Heart left ventricle (tissue), 16 donors: ENCODE measurements at regions not wholly inside any gene's neighbourhood (a gene's known extent, or its start where the extent isn't known, plus 50 kb on each side); places are given as distances from the start of the nearest gene placed in this dataset.
"Not testable (repeated sequence)": the region's sequence is repeated elsewhere in the genome, so short reads cannot be mapped to it uniquely, and the experiment has no call there.

Experiments
- ATAC-seq, 4 donors: fragments of 200-7000 bp; cut with Tn5 transposase; one replicate each; pipeline ENCODE4 v1.9.1; 2020 to 2022; ENCODE audit warnings: moderate library complexity in 4 of 4, mild to moderate bottlenecking in 3 of 4, moderate number of reproducible peaks in 1 of 4
- DNase-seq, 5 donors: peaks; one replicate each; pipeline ENCODE4 v3.0.0-alpha.2; 2020
- H3K27ac ChIP-seq, 12 donors: fragments of 200-600 bp; sonication (generic) in 4 of 12; one replicate each; pipeline versions ENCODE4 v1.5.0 to v1.8.0; 2016 to 2022; ENCODE audit warnings: mild to moderate bottlenecking in 2 of 12
- H3K27me3 ChIP-seq, 9 donors: fragments of 200-600 bp; sonication (generic) in 2 of 9; one replicate each; pipeline versions ENCODE4 v1.5.1 to v1.8.0; 2016 to 2022; ENCODE audit warnings: mild to moderate bottlenecking in 3 of 9
- H3K36me3 ChIP-seq, 9 donors: fragments of 200-600 bp; sonication (generic) in 2 of 9; one replicate each; pipeline versions ENCODE4 v1.5.0 to v1.8.0; 2018 to 2022; ENCODE audit warnings: mild to moderate bottlenecking in 2 of 9
- H3K4me1 ChIP-seq, 12 donors: fragments of 200-600 bp; sonication (generic) in 4 of 12; one replicate each; pipeline versions ENCODE4 v1.5.0 to v1.8.0; 2016 to 2022; ENCODE audit warnings: mild to moderate bottlenecking in 3 of 12
- H3K4me3 ChIP-seq, 12 donors: fragments of 200-600 bp; sonication (generic) in 4 of 12; one replicate each; pipeline versions ENCODE4 v1.5.0 to v1.8.0; 2017 to 2022; ENCODE audit warnings: mild to moderate bottlenecking in 9 of 12, moderate library complexity in 4 of 12
- H3K9me3 ChIP-seq, 12 donors: fragments of 200-600 bp; sonication (generic) in 4 of 12; one replicate each; pipeline versions ENCODE4 v1.5.0 to v1.8.0; 2016 to 2022; ENCODE audit warnings: mild to moderate bottlenecking in 1 of 12
- POLR2A ChIP-seq, 2 donors: fragments of 450-650 bp; IDR thresholded peaks; one replicate each; pipeline ENCODE4 v1.6.1; 2017; ENCODE audit warnings: antibody characterized with exemption in 2 of 2, mild to moderate bottlenecking in 2 of 2, moderate library complexity in 2 of 2
- WGBS, 4 donors: extraction: QIAGEN DNeasy Blood & Tissue Kit in 2 of 4; methylation state at CpG; one replicate each; pipeline versions ENCODE4 v1.1.5 to v1.1.7; 2013 to 2018; 5-methylcytosine and 5-hydroxymethylcytosine counted together
- intact Hi-C, 10 donors: fragments of 100-400 bp; cut with DNase I; formaldehyde crosslinking; loops; one replicate each; pipeline versions ENCODE4 v1.11.1 to v1.14.2; 2022
- TF ChIP-seq, protein P1 (sequence below), 12 donors: fragments of 200-600 bp; sonication (generic) in 4 of 12; IDR thresholded peaks; one replicate each; pipeline versions ENCODE4 v1.5.0 to v1.8.0; 2018 to 2022; ENCODE audit warnings: antibody characterized with exemption in 12 of 12, mild to moderate bottlenecking in 5 of 12
- donor health status: ischemic (EF 13 %, LVEDD 7.1; RV severe dilation, severe dysfunction).
- donor health status: healthy with polysubstance abuse.
- donor health status: DM: no; HTN: yes; CAD: no.
- donor health status: DM: no; HTN: no; CAD: no.
- donor health status: ischemic (EF 25% LVEDD 6.9; RV normal size, moderate dysfunction).
- donor health status: ischemic (EF 25% LVEDD 5.7; RV mildly dilated, moderate dysfunction).
- donor health status: healthy.
- donor health status: DM: yes; HTN: yes; CAD: no.
- donor health status: ischemic (EF 35%, LVEDD 5.7; RV mildly dilated, moderate dysfunction).
- donor health status: nonischemic (EF 11% LVEDD 7.7; RV severe dilation, severe dysfunction).
- donor health status: DM: yes; HTN: yes; CAD: no.
- donor health status: PGD.
- donor health status: ischemic (EF 29% LVEDD 5.4; RV normal size, mild dysfunction).
- donor health status: nonischemic (EF 23%, LVEDD 6.1; RV moderate dilation, normal function).

DNA sequence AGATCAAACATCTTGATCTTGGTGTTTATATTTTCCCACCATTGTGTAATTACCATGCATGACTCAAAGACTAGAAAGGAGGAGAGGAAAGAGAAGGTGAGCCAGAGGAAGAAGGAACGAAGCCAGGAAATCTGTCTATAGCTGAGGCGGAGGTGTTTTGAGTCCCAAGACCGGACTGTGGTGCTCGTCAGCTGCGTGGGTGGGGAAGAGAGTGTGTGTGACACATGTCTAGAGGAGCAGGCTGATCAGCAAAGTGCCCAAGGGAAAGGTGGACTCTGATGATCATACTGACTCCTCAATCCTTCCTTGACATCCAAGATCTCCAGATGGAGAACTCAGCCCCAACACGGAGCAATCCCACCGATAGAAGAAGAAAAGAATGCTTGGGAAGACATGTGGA lies 189.5 kb upstream of the MINDY3 start:
- no peak for ATAC-seq
- Histone ChIP-seq H3K27me3 (no peaks in the 10 kb centered on the region), H3K27ac (no peak overlapping the region), H3K4me1 (no peaks in the 10 kb centered on the region), H3K9me3 (peaks cover 0 to 5% (median 0%) of the 10 kb centered on the region in 12 donors), H3K36me3 (no peaks in the 10 kb centered on the region), H3K4me3 (no peak overlapping the region)
- WGBS, 4 donors, result 75 to 88% (median 80%) methylated on average over 7 of the region's 7 CpGs
- no peak for TF ChIP-seq POLR2A (IDR thresholded peaks at IDR 0.05)
- intact Hi-C loops, result no loop called here
- no peak for DNase-seq

DNA sequence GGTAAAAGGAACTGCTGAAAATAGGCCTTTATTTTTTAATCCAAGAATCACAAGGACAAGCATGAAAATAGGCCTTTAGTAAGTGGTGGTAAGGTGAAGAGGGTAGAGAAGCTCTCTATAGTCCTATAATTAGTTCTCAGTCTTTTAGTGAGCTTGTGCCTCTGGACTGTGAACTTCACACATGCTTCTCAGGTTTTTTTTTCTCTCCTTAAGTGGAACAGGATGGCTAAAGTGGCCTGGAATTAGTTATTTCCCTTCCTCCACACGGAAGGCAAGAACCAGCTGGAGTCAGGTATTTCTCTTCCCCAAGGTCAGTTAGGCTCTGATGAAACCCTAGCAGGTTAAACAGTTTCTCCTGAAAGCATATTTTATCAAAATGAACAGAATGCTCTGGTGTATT lies 203.0 kb upstream of the MINDY3 start:
- H3K4me3 ChIP-seq, result no peak overlapping the region
- H3K27me3 ChIP-seq, result no peaks in the 10 kb centered on the region
- peaks cover 0 to 7% (median 0%) of the 10 kb centered on the region in 12 donors for H3K9me3 ChIP-seq
- WGBS, 4 donors, result 9 to 25% (median 19%) methylated on average over 1 of the region's 1 CpG
- intact Hi-C loops, result no loop called here
- H3K27ac ChIP-seq, result no peak overlapping the region
- no peaks in the 10 kb centered on the region for H3K36me3 ChIP-seq
- TF ChIP-seq, protein P1, sequence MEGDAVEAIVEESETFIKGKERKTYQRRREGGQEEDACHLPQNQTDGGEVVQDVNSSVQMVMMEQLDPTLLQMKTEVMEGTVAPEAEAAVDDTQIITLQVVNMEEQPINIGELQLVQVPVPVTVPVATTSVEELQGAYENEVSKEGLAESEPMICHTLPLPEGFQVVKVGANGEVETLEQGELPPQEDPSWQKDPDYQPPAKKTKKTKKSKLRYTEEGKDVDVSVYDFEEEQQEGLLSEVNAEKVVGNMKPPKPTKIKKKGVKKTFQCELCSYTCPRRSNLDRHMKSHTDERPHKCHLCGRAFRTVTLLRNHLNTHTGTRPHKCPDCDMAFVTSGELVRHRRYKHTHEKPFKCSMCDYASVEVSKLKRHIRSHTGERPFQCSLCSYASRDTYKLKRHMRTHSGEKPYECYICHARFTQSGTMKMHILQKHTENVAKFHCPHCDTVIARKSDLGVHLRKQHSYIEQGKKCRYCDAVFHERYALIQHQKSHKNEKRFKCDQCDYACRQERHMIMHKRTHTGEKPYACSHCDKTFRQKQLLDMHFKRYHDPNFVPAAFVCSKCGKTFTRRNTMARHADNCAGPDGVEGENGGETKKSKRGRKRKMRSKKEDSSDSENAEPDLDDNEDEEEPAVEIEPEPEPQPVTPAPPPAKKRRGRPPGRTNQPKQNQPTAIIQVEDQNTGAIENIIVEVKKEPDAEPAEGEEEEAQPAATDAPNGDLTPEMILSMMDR (IDR thresholded peaks at IDR 0.05), result no peak
- no peak for TF ChIP-seq POLR2A (IDR thresholded peaks at IDR 0.05)
- DNase-seq (no peak), ATAC-seq (no peak)
- H3K4me1 ChIP-seq, result no peaks in the 10 kb centered on the region

DNA sequence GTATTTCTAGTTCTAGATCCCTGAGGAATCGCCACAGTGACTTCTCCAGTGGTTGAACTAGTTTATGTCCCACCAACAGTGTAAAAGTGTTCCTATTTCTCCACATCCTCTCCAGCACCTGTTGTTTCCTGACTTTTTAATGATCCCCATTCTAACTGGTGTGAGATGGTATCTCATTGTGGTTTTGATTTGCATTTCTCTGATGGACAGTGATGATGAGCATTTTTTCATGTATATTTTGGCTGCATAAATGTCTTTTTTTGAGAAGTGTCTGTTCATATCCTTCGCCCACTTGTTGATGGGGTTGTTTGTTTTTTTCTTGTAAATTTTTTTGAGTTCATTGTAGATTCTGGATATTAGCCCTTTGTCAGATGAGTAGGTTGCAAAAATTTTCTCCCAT lies 223.2 kb upstream of the MINDY3 start:
- H3K27ac ChIP-seq, H3K4me1 ChIP-seq, DNase-seq, H3K4me3 ChIP-seq, H3K27me3 ChIP-seq, H3K9me3 ChIP-seq, ATAC-seq, intact Hi-C loops, H3K36me3 ChIP-seq: not testable (repeated sequence)
- WGBS, 4 donors, result 83 to 87% (median 85%) methylated on average over 2 of the region's 2 CpGs

DNA sequence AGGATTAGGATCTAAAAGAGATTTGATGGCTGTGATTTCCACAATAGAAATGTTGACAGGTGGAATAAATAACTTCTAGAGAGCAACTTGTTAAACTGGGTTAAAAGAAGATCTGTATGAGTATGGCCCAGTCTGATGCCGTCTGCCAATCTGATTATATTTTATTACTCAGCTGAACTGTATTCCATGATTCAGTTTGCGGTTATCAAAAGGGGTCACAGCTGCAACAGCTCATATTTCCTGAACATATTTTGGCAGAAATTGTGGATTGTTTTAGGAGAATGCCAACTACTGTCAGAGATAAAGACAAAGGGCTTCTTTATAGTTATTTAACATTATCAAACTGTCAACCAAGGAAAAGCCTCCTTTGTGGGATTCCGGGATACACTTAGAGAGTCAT lies 244.8 kb upstream of the MINDY3 start:
- H3K36me3 ChIP-seq, result no peaks in the 10 kb centered on the region
- H3K27me3 ChIP-seq, result no peaks in the 10 kb centered on the region
- TF ChIP-seq, protein P1 (IDR thresholded peaks at IDR 0.05), result no peak
- TF ChIP-seq POLR2A (IDR thresholded peaks at IDR 0.05), result no peak
- DNase-seq (no peak), ATAC-seq (peak in 2 of 4 donors; percentile 49 to 84)
- no peaks in the 10 kb centered on the region for H3K4me1 ChIP-seq
- H3K9me3 ChIP-seq, result no peaks in the 10 kb centered on the region
- H3K27ac ChIP-seq, result no peak overlapping the region
- 57 to 73% (median 67%) methylated on average over 3 of the region's 3 CpGs for WGBS, 4 donors
- intact Hi-C loops, result no loop called here
- H3K4me3 ChIP-seq, result no peak overlapping the region

DNA sequence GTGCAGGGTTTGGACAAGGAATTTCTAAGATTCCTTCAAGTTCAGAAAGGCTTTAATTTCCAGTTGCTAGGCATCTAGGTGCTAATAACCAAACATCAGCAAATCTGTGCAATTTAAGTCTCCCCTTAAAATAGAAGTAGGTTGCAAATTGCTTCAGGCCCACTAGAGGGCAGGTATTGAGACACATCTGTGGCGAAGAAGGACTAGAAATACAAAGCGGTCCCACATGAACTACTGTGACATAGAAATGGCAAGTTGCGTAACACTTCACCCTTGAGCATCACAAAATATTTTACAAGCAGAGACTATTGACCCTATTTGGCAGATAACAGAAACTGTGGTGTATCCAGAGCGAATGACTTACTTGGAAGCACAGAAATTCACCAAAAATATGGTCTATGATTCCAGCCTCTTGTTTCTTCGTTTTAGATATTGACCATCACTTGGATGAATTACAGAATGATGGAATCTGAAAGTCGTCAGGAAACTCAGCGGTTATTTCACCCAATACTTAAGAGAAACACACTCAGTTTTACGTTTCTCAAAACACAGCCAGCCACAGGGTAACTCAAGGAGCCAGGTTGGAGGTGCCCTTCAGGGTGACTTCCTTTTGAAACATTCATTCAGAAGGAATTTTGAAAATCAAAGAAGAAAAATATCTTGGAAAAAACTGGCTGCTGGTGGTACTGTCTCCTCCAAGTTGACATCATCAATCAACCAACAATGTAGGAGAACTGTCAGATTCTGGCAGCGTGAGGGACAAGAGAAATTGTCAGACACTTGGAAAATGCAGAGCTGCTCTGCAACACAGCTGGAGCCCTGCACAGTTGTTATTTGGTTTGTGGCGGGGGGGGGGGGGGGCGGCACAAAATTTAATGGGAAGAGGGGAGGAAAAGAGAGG lies 256.3 kb upstream of the MINDY3 start:
- ATAC-seq (peak in 1 of 4 donors; percentile 62), DNase-seq (no peak)
- H3K36me3 ChIP-seq, result no peaks in the 10 kb centered on the region
- 48 to 54% (median 52%) methylated on average over 10 to 11 of the region's 11 CpGs for WGBS, 4 donors
- no peaks in the 10 kb centered on the region for H3K4me1 ChIP-seq
- H3K4me3 ChIP-seq, result no peak overlapping the region
- intact Hi-C loops, result loop anchor here in 7 of 10 donors (5.0 to 10.0 kb wide), 5 partner anchors 428 to 661 kb away; no protein-coding TSS in a partner anchor
- peaks cover 0 to 4% (median 0%) of the 10 kb centered on the region in 9 donors for H3K27me3 ChIP-seq
- H3K9me3 ChIP-seq, result no peaks in the 10 kb centered on the region
- peak overlapping the region in 1 of 12 donors; percentile 10 for H3K27ac ChIP-seq
- no peak for TF ChIP-seq POLR2A (IDR thresholded peaks at IDR 0.05)
- TF ChIP-seq, protein P1 (IDR thresholded peaks at IDR 0.05), result peak; percentile 25 to 56 (median 40)
